NB4 (cell line): ENCODE measurements at regions not wholly inside any gene's neighbourhood (a gene's known extent, or its start where the extent isn't known, plus 50 kb on each side); places are given as distances from the start of the nearest gene placed in this dataset.

Source experiments
- POLR2A ChIP-seq: IDR thresholded peaks from 2 replicates; pipeline ENCODE4 v1.6.1; 2011; ENCODE audit warnings: mild to moderate bottlenecking; ENCODE audit not compliant: insufficient read length; ENCODE audit errors: extremely low read depth
- TF ChIP-seq, protein P1 (sequence below): IDR thresholded peaks from one replicate; pipeline ENCODE4 v1.5.1; 2012; ENCODE audit warnings: low read depth, low read length

DNA sequence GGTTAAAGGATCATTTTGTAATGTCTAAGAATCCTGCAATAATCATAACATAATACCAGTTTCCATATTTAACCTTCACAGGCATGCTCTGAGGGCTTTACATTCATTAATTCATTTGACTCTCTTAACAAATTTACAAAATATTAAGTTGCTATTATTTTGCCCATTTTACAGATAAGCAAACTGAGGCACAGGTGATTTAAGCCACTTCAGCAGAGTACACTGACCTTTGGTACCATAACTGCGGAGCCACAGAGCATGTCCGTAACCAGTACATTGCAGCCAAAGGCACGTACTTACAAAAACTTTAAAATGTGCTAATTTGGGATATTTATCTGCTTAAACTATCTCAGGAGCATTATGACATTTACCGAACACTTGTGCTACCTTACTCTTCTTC is 169.4 kb upstream of the MYO16 start:
- TF ChIP-seq, protein P1, sequence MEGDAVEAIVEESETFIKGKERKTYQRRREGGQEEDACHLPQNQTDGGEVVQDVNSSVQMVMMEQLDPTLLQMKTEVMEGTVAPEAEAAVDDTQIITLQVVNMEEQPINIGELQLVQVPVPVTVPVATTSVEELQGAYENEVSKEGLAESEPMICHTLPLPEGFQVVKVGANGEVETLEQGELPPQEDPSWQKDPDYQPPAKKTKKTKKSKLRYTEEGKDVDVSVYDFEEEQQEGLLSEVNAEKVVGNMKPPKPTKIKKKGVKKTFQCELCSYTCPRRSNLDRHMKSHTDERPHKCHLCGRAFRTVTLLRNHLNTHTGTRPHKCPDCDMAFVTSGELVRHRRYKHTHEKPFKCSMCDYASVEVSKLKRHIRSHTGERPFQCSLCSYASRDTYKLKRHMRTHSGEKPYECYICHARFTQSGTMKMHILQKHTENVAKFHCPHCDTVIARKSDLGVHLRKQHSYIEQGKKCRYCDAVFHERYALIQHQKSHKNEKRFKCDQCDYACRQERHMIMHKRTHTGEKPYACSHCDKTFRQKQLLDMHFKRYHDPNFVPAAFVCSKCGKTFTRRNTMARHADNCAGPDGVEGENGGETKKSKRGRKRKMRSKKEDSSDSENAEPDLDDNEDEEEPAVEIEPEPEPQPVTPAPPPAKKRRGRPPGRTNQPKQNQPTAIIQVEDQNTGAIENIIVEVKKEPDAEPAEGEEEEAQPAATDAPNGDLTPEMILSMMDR, result no peak
- TF ChIP-seq POLR2A, result no peak
